ENCODE measurements at regions not wholly inside any gene's neighbourhood (a gene's known extent, or its start where the extent isn't known, plus 50 kb on each side); places are given as distances from the start of the nearest gene placed in this dataset.

GRCh38 chr5:44868541-44868940 is 59.8 kb downstream of the MRPS30 start:
- no peak for DNase-seq
- in situ Hi-C loops (cut with HindIII; ENCODE audit: low pct_ligation_motif_present, low pct_unique_long_range_greater_than_20kb, low sequenced_read_pairs) = no loop called here

GRCh38 chr5:44869928-44870327 is 61.2 kb downstream of the MRPS30 start:
- DNase-seq = no peak
- in situ Hi-C loops (cut with HindIII; ENCODE audit: low pct_ligation_motif_present, low pct_unique_long_range_greater_than_20kb, low sequenced_read_pairs) = no loop called here

GRCh38 chr5:44870430-44870829 is 61.7 kb downstream of the MRPS30 start:
- DNase-seq = no peak
- in situ Hi-C loops (cut with HindIII; ENCODE audit: low pct_ligation_motif_present, low pct_unique_long_range_greater_than_20kb, low sequenced_read_pairs) = no loop called here

- in situ Hi-C loops (cut with HindIII; ENCODE audit: low pct_ligation_motif_present, low pct_unique_long_range_greater_than_20kb, low sequenced_read_pairs) = no loop called here
- DNase-seq = no peak
These were observed 62.7 kb downstream of the MRPS30 start for GRCh38 chr5:44871401-44871800.

GRCh38 chr5:44875661-44876605 is 67.2 kb downstream of the MRPS30 start:
- DNase-seq = peak; percentile 72
- in situ Hi-C loops (cut with HindIII; ENCODE audit: low pct_ligation_motif_present, low pct_unique_long_range_greater_than_20kb, low sequenced_read_pairs) = no loop called here

- in situ Hi-C loops (cut with HindIII; ENCODE audit: low pct_ligation_motif_present, low pct_unique_long_range_greater_than_20kb, low sequenced_read_pairs) = no loop called here
These were observed 72.5 kb downstream of the MRPS30 start for GRCh38 chr5:44881266-44881665.

GRCh38 chr5:44884036-44884435 is 75.3 kb downstream of the MRPS30 start:
- in situ Hi-C loops (cut with HindIII; ENCODE audit: low pct_ligation_motif_present, low pct_unique_long_range_greater_than_20kb, low sequenced_read_pairs) = no loop called here
- DNase-seq = no peak

More at GRCh38 chr5:44881266-44881665, 72.5 kb downstream of the MRPS30 start:
- peak; percentile 32 for DNase-seq

GRCh38 chr5:44885903-44886302 is 77.2 kb downstream of the MRPS30 start:
- in situ Hi-C loops (cut with HindIII; ENCODE audit: low pct_ligation_motif_present, low pct_unique_long_range_greater_than_20kb, low sequenced_read_pairs) = no loop called here
- DNase-seq = peak; percentile 30

- in situ Hi-C loops (cut with HindIII; ENCODE audit: low pct_ligation_motif_present, low pct_unique_long_range_greater_than_20kb, low sequenced_read_pairs) = no loop called here
These were observed 79.0 kb downstream of the MRPS30 start for GRCh38 chr5:44887722-44888121.

GRCh38 chr5:44888435-44888834 is 79.7 kb downstream of the MRPS30 start:
- in situ Hi-C loops (cut with HindIII; ENCODE audit: low pct_ligation_motif_present, low pct_unique_long_range_greater_than_20kb, low sequenced_read_pairs) = no loop called here
- no peak for DNase-seq

More at GRCh38 chr5:44887722-44888121, 79.0 kb downstream of the MRPS30 start:
- DNase-seq = no peak

GRCh38 chr5:44891116-44891515 is 82.4 kb downstream of the MRPS30 start:
- no peak for DNase-seq
- in situ Hi-C loops (cut with HindIII; ENCODE audit: low pct_ligation_motif_present, low pct_unique_long_range_greater_than_20kb, low sequenced_read_pairs) = no loop called here

- DNase-seq = no peak
- in situ Hi-C loops (cut with HindIII; ENCODE audit: low pct_ligation_motif_present, low pct_unique_long_range_greater_than_20kb, low sequenced_read_pairs) = no loop called here
These were observed 91.7 kb downstream of the MRPS30 start for GRCh38 chr5:44900273-44900954.

- in situ Hi-C loops (cut with HindIII; ENCODE audit: low pct_ligation_motif_present, low pct_unique_long_range_greater_than_20kb, low sequenced_read_pairs) = no loop called here
- no peak for DNase-seq
These were observed 98.6 kb downstream of the MRPS30 start for GRCh38 chr5:44907396-44907795.

GRCh38 chr5:44909004-44909403 is 100.3 kb downstream of the MRPS30 start:
- DNase-seq = no peak
- in situ Hi-C loops (cut with HindIII; ENCODE audit: low pct_ligation_motif_present, low pct_unique_long_range_greater_than_20kb, low sequenced_read_pairs) = no loop called here

- in situ Hi-C loops (cut with HindIII; ENCODE audit: low pct_ligation_motif_present, low pct_unique_long_range_greater_than_20kb, low sequenced_read_pairs) = no loop called here
- no peak for DNase-seq
These were observed 102.8 kb downstream of the MRPS30 start for GRCh38 chr5:44911501-44911900.

GRCh38 chr5:44914221-44914620 is 105.5 kb downstream of the MRPS30 start:
- in situ Hi-C loops (cut with HindIII; ENCODE audit: low pct_ligation_motif_present, low pct_unique_long_range_greater_than_20kb, low sequenced_read_pairs) = no loop called here
- no peak for DNase-seq

- in situ Hi-C loops (cut with HindIII; ENCODE audit: low pct_ligation_motif_present, low pct_unique_long_range_greater_than_20kb, low sequenced_read_pairs) = no loop called here
- no peak for DNase-seq
These were observed 110.8 kb downstream of the MRPS30 start for GRCh38 chr5:44919560-44919959.

- DNase-seq = no peak
- in situ Hi-C loops (cut with HindIII; ENCODE audit: low pct_ligation_motif_present, low pct_unique_long_range_greater_than_20kb, low sequenced_read_pairs) = no loop called here
These were observed 118.5 kb downstream of the MRPS30 start for GRCh38 chr5:44927115-44927733.

GRCh38 chr5:44932922-44933585 is 124.3 kb downstream of the MRPS30 start:
- no peak for DNase-seq
- in situ Hi-C loops (cut with HindIII; ENCODE audit: low pct_ligation_motif_present, low pct_unique_long_range_greater_than_20kb, low sequenced_read_pairs) = no loop called here

All from ACHN (cell line).